Tongue (tissue), 1 donor: ENCODE measurements at regions not wholly inside any gene's neighbourhood (a gene's known extent, or its start where the extent isn't known, plus 50 kb on each side); places are given as distances from the start of the nearest gene placed in this dataset.
"Not testable (repeated sequence)": the region's sequence is repeated elsewhere in the genome, so short reads cannot be mapped to it uniquely, and the experiment has no call there.

Source experiments
- DNase-seq: peaks from one replicate; pipeline ENCODE4 v3.0.0-alpha.2; 2015

DNA sequence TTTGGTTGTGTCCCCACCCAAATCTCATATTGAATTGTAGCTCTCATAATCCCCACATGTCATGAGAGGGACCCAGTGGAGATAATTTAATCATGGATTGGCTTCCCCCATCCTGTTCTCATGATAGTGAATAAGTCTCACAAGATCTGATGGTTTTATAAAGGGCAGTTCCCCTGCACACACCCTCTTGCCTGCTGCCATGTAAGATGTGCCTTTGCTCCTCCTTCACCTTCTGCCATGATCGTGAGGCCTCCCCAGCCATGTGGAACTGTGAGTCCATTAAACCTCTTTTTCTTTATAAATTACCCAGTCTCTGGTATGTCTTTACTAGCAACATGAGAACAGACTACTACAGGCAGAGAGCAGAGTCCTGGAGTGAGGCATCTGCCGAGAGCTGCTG, 90.2 kb upstream of the SLC45A1 start:
- DNase-seq = not testable (repeated sequence)

DNA sequence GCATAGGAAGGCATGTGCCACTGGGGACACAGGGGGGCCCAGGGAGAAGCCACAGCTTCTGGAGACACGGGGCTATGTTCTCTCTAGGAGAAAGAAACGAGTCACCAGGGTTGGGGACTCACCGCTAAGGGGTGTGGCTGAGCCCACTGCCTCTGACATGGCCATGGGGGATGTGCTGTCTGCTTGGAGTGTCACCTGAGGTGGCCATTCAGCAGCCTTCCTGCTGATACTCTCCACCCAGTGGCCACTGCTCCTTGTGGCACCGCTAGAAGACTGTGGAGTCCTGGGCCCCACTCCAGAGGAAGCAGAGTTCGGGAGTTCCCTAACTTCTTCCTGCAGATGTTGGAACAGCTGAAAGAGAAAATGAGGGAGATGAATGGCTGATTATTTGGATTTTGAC, 91.2 kb upstream of the SLC45A1 start:
- no peak for DNase-seq

DNA sequence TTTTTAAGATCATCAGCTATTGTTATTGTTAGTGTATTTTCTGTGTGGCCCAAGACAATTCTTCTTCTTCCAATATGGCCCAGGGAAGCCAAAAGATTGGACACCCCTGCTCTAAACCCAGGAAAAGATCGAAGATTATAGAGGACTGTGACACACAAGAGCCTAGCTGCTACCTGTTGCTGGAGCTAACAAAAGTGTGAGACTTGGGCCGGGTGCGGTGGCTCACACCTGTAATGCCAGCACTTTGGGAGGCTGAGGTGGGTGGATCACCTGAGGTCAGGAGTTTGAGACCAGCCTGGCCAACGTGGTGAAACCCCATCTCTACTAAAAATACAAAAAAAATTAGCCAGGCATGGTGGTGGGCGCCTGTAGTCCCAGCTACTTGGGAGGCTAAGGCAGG, 91.9 kb upstream of the SLC45A1 start:
- DNase-seq = not testable (repeated sequence)

DNA sequence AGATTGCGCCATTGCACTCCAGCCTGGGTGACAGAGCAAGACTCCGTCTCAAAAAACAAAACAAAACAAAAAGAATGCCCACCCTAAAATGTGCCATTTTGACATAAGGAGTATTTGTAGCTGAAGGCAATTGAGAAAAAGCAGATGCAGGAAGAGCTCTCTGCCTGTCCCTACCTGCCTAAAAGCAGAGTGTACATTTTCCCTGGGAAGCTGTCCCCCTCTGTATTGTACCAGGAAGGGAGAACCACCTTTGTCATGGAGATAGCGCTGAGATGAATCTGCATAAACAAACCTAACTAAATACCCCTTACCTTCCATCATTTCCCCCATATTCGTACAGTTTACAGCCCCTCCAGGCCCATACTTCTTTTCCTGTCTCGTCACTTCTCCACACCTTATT, 94.4 kb upstream of the SLC45A1 start:
- no peak for DNase-seq

DNA sequence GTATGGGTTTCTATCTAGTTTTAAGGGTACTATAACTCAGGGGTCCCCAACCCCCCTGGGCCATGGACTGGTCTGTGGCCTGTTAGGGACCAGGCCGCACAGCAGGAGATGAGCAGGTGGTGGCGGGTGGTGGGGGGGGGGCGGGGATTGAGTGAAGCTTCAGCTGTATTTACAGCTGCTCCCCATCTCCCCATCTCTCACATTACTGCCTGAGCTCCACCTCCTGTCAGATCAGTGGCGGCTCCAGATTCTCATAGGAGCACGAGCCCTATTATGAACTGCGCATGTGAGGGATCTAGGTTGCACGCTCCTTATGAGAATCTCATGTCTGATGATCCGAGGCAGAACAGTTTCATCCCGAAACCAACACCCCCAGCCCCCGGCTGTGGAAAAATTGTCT, 95.1 kb upstream of the SLC45A1 start:
- peak; percentile 56 for DNase-seq

DNA sequence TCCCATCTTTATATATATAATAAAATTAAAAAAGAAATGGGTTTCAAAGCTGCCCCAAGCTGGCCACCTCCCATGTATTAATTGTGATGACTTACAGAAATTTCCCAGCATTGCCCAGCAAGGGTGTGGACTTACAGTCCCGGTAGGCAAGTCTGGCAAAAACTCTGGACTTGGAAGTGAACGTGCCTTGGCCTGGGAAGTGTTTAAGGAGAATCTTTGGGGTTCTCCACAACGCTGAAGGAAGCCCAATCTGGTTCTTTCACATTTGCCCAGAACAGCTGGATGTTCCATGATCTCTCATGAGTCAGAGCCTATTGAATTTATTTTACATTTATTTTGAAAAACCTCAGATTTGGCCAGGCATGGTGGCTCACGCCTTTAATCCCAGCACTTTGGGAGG, 98.4 kb upstream of the SLC45A1 start:
- DNase-seq = no peak

DNA sequence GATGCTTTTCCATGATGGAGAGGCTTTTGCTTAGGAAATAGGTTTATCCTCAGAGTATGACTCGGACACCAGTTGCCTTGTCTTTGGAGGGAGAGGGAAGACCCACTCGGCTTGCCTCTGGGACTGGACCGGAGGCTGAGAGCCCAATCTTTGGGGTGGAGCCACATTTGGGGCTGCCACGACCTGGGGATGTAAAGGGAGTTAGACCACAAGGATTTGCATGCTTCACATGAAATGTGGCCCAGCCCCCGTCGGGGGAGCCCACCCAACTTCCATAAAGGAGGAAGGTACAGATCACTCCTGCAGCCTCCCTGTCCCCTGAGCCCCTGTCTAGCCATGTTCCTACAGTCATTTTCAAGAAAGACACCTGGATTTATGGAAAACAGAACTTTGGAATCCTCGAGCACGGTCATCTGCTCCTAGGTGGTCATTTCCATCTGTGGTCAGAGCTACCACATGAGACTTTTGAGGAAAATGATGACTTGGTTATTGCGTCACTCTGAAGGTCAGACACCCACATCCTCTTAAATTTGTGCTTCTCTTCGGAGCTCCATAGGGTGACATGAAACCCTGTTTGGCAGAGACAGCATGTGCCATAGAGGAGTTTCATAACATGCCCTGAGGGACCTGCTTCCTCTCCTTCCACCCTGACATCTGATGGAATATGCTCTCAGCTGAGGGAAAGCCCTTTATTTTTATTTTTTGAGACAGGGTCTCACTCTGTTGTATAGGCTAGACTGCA, 99.4 kb upstream of the SLC45A1 start:
- DNase-seq = no peak

DNA sequence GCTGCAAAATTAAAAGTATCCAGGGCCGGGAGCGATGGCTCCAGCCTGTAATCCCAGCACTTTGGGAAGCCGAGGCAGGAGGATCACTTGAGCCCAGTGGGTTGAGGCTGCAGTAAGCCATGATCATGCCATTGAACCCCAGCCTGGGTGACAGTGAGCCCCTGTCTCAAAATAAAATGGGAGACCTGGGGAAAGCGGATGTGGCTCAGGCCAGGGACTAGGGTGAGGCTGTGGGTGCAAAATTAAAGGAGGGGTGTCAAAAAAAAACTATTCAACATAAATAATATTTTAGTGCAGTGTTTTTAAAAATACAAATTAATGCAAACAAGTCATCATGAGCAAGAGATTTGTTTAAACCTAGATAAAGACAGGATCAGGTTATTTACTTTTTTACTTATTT, 100.1 kb upstream of the SLC45A1 start:
- DNase-seq = no peak

DNA sequence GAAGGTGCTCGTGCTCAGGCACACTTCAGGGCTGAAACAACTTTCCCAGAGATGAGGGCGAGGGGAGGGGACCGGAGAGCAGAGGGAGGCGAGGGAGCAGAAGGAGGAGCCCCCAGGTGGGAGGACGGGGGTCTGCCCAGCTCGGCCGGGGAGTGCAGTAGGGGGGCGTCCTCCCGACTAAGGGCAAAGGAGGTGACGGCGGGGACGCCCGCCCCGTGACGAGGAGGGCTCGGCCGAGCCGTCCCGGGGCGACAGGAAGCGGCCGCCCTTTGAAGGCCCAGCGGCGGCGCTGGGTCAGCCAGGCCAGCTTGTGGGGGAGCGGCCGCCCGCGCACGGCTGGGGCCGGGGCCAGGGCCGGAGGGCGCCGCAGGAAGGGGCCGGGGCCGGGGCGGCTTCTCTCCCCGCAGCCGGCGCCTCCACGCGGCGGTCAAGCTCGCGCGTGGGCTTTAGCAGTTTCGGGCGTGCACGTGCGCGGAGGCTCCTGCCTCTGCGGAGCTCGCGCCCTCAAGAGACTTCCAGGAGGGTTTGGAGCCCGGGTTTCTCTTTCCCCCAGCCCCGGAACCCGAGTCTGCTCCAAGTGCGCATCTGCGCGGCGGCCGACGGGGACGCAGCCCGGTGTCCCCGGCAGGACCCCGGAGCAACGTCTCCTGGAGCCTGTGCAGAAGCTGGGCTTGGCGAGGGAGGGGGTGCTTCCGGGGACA, 100.8 kb upstream of the SLC45A1 start:
- DNase-seq = peak; percentile 54

DNA sequence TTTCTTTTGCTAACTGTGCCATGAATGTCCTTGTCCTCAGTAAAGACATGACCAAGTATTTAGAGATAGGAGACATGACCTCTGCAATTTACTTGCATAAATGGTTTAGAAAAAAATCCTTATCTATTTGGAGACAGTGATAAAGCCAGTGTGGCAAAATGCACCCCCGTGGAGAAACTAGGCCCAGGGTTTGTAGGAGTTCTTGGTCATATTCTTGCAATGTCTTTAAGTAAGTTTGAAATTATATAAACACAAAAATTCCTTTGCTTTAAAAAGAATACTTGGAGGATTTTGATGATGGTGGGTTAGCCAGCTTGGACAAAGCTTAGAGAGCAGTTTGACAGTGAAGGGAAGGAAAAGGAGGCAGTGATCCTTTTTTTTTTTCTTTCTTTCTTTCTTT, 101.9 kb upstream of the SLC45A1 start:
- DNase-seq = no peak

DNA sequence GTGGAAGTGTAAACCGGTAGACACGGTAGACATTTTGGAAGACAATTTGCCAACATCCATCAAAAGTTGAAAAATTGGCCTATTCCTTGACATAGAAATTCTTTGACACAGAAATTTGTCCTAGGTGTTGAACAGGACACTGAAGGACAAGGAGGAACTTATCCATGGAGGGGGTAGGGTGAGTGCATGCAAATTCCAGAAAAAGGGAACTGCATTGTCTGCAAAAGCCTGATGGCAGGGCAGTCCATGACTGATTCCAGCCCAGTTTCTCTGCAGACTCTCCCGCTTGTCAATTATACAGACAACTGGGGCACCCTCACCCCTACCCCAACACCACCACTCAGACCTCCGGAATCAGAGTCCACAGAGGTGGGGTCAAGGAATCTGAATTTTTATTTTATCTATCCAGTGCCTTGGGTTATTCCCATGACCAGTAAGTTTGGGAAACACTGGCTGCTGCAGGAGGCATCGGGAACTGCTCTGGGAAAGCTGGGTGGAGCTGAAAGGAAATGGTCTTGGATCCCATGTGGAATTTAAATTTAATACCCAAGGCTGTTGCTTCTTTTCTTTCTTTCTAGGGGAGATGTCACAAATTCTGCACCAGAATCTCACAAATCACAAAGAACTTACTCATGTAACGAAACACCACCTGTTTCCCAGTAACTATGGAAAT, 103.3 kb upstream of the SLC45A1 start:
- no peak for DNase-seq

DNA sequence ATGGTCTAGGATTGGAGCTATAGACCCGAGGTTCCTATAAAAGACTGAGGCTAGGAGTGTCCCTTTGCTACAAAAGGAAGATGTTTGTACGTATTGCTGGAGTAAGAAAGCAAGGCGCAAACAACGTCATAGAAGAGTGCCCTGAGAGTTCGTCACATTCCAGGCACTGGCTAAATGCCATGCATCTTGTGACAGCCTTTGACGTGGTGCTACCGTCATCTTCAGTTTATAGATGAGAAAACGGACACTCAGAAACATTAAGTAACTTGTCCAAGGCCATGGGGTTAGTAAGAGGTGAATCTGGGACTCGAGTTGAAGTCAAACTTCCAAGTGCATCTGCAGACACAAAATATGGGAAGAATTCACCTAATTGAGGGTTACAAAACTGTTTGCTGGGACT, 104.2 kb upstream of the SLC45A1 start:
- DNase-seq = no peak

DNA sequence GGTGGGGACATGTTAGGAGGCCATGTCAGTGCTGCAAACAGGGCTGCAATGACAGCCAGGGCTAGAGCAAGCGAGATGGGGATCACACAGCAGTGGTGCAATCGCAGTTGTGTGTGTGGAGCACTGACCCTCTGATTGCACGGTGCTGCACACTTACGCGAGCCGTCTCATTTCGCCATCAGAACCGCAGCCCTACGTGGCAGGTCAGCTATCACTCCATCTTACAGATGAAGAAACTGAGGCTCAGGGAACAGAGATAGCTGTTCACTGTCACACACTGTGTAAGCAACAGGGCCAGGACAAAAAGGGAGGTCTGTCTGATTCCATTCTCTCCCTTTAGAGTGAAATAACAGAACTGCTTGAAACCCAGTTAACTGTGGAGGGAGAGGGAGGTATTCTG, 104.8 kb upstream of the SLC45A1 start:
- no peak for DNase-seq

DNA sequence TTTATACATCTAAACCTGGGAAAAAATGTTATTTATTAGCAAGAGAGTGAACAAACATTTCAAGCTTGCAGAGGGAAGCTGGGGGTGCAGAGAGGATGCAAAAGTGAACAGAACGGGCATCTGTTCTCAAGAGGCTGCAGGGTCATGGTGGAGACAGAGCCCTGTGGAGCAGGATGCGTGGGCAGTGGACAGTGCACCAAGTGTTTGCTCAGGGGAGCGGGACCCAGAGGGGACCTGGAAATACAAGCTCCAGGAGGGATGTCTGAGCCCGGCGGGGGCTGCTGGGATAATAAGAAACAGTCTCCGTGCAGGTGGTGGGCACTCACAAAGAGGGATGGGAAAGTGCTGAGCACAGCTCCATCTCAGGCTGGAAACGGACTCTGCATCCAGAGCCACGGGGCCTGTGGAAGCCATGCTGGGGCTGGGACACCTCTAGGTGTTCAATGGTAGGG, 105.3 kb upstream of the SLC45A1 start:
- no peak for DNase-seq

DNA sequence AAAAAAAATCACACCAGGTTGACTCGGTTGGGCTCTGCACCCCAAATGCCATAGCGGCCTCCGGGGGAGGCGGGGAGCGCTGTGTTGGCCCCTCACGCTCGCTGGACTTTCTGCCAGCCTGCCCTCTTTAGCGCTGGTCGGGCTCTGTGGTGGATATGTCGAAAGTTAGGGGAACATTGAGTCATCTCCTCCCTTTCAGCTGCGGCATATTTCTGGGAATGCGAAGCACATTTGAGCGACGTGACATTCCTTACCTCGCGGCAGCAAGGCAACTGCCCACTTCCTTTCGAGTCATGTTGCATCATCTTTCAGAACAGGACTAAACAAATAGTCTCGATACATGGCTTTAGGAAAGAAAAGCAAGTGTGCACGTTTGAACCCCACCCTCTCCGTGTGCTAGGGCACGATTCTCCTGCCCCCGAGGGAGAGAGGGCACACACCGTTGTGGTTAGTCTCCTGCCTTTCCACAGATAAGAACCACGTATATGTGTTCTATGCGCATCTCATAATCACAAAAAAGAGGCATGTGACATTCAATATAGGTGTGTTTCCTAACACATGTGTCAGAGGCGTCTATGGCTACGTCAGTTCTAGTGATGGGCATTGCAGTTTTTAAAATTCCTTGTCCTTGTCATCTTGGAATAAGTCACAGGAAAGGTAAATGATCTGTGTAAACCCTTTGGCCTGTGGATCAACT, 105.9 kb upstream of the SLC45A1 start:
- DNase-seq = peak; percentile 45

DNA sequence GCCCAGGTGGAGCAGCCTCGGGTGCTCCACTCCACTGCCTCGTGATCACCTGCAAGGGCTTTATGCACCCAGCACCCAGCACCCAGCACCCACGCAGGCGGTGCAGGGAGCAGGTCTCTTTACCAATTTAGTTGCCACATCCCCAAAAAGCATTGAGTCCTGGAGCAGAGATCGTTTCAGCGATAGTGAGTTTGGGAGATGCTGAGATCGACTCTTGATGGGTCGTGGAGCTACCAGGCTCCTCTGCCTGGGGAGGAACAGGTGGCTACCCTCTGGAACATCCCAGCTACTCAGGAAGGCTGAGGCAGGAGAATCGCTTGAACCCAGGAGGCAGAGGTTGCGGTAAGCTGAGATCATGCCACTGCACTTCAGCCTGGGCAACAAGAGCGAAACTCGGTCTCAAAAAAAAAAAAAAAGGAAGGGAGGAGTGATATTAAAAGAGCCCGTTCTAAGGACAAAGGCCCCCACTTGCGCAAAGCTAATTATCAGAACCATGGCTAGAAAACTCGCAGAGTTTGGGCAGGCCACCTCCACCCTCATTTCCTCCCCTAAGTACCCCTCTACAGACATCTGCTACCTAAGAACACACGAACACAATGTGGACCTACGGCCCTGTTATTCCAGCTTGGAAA, 106.5 kb upstream of the SLC45A1 start:
- DNase-seq = no peak

DNA sequence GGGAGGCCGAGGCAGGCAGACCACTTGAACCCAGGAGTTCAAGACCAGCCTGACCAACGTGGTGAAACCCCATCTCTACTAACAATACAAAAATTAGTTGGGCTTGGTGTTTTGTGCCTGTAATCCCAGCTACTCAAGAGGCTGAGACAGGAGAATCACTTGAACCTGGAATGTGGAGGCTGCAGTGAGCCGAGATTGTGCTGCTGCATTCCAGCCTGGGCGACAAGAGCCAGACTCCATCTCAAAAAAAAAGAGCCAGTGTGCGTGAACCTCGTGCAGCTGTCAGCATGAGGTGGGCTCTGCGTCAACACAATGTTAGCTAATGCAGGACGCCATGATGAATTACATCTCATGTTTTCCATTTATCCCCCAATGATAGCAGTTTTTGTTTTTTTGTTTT, 110.7 kb upstream of the SLC45A1 start:
- DNase-seq = no peak

DNA sequence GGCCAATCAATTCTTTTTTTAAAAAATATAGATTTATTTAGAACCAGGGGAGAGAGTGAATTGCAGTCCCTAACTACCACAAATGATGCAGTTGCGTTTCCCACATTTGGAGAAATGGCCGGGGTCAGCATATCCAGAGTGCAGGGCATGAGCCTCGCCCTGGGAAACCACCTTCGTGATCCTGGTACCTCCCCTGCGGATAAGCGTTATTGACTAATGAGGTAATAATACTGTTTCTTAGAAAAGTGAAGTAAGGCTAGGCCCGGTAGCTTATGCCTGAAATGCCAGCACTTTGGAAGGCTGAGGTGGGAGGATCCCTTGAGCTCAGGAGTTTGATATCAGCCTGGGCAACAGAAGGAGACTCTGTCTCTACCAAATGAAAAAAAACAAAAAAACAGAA, 111.5 kb upstream of the SLC45A1 start:
- DNase-seq = no peak

DNA sequence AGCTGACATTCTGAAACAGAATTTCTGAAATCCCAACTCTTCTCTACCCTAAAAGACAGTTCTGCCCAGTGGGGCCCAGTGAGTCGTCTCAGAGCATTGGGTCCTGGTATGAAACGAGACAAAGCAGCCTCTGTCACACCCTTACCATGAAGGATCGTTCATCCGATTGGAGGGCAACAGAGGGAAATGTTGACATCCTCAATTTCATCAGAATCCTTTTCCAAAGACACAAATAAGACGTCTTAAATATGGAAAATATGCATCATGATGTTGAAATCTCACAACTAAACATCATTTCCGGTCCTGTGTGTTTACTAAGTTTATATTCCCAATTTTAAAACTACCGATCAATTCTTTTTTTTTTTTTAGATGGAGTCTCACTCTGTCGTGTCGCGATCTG, 112.1 kb upstream of the SLC45A1 start:
- DNase-seq = no peak

DNA sequence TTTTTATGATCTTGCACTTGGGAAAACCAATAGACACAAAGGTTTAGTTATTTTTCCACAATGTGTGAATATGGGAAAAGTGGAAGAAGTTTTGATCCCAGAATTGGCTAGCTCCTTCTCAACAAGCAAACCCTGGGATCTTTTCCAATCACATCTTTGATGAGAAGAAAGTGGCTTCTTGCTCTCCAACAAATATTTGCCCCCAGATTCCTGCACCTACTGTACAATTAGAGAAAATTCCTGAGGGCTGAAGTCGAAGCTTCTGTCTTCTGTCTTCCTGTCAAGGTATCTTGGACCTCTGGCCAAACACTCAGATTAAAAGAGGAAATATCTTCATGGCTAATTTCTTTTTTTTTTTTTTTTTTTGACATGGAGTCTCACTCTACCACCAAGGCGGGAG, 113.1 kb upstream of the SLC45A1 start:
- no peak for DNase-seq

DNA sequence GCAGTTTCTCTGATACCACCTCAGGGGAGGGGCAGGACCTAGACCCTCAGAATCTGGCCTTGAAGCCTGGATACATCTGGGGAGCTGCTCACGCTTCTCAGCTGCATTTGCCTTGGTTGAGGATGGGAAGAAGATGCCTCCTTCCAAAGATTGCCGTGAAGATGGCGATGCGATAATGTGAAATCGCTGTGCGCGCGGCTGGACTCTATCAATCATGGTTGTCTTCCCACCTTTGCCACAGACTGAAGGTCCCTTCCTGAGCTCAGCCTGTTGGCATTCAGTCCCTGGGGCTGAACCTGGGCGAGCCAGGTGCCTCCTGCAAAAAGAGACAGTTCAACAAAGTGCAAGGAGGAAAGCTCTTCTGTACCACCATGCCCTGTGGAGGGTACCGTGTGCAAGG, 114.4 kb upstream of the SLC45A1 start:
- no peak for DNase-seq

DNA sequence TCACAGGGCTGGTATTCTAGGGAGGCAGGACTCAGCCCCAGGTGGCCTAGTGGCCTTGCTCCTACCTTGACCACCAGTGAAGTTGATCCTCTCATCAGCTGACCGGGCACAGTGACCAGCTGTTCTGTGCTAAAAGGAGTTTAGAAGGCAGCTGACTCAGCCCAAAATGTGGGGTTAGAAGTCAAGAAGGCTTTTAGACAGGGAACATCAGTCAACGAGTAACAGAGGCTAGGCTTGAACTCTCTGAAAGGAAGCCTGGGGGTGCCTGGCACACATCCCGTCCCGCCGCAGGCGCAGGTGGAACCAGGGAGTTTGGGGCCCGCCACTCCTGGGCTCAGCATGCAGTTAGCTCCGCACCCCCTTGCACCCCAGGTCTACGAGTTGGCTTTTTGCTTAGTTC, 114.9 kb upstream of the SLC45A1 start:
- no peak for DNase-seq
